H7 (cell line): ENCODE measurements at regions not wholly inside any gene's neighbourhood (a gene's known extent, or its start where the extent isn't known, plus 50 kb on each side); places are given as distances from the start of the nearest gene placed in this dataset.

Experiments
- DNase-seq: peaks from one replicate; pipeline ENCODE4 v3.0.0; 2012
- H3K27me3 ChIP-seq: 2 replicates; pipeline ENCODE4 v1.6.0; 2011; ENCODE audit warnings: mild to moderate bottlenecking, low read length; ENCODE audit not compliant: control insufficient read depth, insufficient read depth
- H3K36me3 ChIP-seq: replicated peaks from 2 replicates; pipeline ENCODE4 v1.5.1; 2011; ENCODE audit warnings: low read length; ENCODE audit not compliant: control insufficient read depth, insufficient read depth
- H3K4me3 ChIP-seq: 2 replicates; pipeline ENCODE4 v1.5.1; 2011; ENCODE audit warnings: low read depth, mild to moderate bottlenecking, control low read depth, low read length, moderate library complexity; ENCODE audit not compliant: insufficient read depth

DNA sequence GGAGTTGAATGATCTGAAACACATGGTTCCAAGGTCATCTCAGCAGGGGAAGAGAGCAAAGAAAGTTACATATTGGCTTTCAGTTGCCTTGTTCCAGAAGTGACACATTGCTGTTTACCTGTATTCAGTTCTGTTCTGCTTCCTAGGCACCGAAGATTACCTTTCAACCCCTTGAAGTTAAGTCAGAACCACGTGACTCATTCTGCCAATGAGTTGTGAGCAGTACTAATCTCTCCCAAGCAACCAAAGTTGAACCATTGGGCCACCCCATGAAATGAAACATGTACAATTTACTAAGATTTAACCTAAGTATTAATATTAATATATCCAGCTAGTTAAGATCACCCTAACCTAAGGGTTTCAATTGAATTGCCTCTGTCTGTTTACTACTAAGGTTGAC, 439.2 kb upstream of the MAF start:
- no peaks in the 10 kb centered on the region for H3K36me3 ChIP-seq
- H3K27me3 ChIP-seq, result no peaks in the 10 kb centered on the region; the same call in 1 of the 2 replicates
- no peak for DNase-seq
- no peak overlapping the region for H3K4me3 ChIP-seq

DNA sequence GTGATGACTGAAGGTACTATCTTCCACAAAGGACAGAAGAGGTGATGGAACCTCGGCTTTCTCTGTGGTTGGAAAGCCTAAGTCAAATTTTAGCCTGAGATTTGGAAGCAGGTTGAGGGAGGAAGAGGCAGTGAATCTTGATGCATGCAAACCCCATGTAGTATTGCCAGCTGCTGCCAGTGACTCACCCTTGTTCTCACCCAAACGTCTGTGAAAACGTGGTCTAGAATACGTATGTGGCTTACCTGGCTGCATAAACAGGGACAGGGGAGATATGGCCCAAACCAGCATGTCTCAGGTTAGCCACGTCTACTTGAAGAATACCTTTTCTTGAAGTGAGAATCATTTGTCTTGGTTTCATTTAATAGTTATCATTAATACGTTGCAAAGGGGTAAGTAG, 438.0 kb upstream of the MAF start:
- DNase-seq, result no peak
- H3K4me3 ChIP-seq, result no peak overlapping the region
- no peaks in the 10 kb centered on the region for H3K27me3 ChIP-seq
- H3K36me3 ChIP-seq, result no peaks in the 10 kb centered on the region

DNA sequence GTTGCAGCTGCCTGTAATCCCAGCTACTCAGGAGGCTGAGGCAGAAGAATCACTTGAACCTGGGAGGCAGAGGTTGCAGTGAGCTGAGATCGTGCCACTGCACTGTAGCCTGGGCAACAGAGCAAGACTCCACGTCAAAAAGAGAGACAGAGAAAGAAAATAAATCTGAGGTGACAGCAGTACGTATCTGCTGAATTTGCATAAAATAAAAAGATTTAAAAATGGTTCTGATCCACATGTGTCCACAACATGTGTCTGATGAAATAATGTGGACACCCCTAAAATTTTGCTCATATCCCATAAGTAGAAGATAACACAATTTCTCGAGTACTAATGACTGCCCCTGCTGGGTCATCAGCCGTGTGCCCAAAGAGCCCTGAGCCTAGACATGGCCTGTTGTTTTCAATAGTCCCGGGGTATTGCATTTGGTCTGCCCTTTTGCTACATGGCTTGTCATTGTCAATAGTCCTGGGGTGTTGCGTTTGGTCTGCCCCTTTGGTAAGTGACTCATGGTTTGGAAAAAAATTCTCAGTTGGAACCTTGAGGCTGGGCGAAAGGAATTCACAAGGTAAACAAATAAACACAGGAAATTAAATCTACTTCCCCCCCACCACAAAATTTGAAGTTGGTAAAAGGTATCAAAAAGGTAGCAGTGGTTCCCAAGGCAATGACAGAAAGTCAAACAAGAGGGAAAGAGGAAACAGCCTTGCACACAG, 434.6 kb upstream of the MAF start:
- Histone ChIP-seq H3K4me3 (no peak overlapping the region), H3K27me3 (no peaks in the 10 kb centered on the region)

DNA sequence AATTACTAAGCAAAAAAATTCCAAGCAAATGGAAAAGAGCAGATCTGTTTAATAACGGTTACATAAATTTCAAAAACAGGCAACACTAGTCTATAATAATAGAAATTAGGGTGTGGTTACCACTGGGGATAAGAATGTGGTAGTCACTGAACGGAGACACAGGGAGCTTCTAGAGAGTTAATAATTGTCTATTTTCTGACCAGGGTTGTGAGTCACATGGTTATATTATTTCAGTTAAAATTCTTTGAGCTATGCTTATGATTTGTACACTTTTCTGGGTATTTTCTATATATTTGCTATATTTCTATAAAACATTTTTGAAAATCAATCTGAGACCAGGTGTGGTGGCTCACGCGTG, 433.9 kb upstream of the MAF start:
- H3K27me3 ChIP-seq, result no peaks in the 10 kb centered on the region
- H3K36me3 ChIP-seq, result no peaks in the 10 kb centered on the region
- no peak overlapping the region for H3K4me3 ChIP-seq
- DNase-seq, result no peak

More for the DNA sequence above, 434.6 kb upstream of the MAF start:
- DNase-seq, result no peak
- no peaks in the 10 kb centered on the region for H3K36me3 ChIP-seq

DNA sequence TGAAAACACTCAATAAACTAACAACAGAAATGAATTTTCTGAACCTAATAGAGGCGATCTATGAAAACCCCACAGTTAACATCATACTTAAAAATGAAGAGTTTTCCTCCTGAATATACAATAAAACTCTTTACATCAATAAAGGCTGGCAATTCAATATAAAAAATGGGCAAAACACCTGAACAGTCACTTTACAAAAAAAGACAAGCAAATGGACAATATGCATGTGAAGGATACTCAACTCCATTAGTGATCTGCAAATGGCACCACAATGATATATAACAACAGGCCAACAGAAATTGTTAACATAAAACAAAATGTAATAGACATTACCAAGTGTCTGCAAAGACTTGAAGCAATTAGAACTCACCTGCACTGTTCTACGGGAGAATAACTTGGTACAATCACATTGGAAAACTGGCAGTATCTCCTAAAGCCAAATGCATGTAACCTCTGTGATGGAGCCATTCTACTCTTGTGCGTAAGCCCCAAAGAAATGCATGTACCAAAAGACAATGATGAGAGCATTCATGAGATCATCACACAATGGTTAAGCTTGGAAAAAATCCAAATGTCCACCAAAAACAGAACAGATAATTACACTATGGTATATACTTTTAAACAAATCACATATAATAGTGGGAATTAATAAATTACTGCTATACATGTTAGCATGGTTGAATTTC, 433.4 kb upstream of the MAF start:
- no peak for DNase-seq
- H3K4me3 ChIP-seq, result no peak overlapping the region
- H3K27me3 ChIP-seq, result no peaks in the 10 kb centered on the region
- H3K36me3 ChIP-seq, result no peaks in the 10 kb centered on the region

DNA sequence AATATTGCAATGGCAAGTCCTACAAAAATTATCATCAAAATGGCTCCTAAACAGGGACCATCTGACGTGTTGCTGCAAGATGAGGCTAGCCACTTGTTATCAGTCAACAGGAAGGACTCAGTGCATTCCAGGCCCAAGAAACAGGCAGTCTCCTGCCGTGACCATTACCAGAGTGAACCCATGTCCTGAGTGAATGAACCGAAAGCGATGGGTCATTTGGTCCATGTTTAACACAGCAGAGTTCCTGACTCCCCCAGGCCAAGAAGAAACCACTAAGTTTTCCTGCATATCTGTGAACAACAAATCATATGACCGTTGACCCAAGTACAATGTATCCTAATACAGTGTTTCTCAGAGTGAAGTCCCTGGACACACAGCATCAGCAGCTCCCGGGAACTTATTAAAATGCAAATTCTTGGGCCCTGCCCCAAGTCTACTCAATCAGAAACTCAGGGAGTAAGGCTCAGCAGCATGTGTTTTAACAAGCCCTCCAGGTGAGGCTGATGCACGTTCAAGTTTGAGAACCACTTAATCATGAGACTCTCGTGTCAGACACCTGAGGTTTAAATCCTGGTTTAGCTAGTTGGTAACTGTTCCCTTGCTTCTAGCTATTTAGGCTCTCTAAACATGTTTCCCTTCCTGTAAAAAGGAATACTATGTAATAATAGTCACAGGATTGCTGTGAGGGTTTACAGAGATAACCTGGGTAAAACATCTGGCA, 429.4 kb upstream of the MAF start:
- no peak overlapping the region for H3K4me3 ChIP-seq
- no peak for DNase-seq
- H3K36me3 ChIP-seq, result no peaks in the 10 kb centered on the region
- H3K27me3 ChIP-seq, result no peaks in the 10 kb centered on the region

DNA sequence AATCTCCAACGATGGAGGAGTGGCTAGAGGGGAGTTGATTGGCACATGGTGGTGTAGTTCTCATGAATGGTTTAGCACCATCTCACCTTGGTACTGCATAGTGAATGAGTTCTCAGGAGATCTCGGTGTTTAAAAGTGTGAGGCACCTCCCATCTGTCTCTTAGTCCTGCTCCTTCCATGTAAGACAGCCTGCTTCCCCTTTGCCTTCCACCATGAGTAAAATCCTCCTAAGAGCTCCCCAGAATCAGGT, 428.8 kb upstream of the MAF start:
- Histone ChIP-seq H3K4me3 (no peak overlapping the region), H3K36me3 (no peaks in the 10 kb centered on the region), H3K27me3 (no peaks in the 10 kb centered on the region)
- no peak for DNase-seq

DNA sequence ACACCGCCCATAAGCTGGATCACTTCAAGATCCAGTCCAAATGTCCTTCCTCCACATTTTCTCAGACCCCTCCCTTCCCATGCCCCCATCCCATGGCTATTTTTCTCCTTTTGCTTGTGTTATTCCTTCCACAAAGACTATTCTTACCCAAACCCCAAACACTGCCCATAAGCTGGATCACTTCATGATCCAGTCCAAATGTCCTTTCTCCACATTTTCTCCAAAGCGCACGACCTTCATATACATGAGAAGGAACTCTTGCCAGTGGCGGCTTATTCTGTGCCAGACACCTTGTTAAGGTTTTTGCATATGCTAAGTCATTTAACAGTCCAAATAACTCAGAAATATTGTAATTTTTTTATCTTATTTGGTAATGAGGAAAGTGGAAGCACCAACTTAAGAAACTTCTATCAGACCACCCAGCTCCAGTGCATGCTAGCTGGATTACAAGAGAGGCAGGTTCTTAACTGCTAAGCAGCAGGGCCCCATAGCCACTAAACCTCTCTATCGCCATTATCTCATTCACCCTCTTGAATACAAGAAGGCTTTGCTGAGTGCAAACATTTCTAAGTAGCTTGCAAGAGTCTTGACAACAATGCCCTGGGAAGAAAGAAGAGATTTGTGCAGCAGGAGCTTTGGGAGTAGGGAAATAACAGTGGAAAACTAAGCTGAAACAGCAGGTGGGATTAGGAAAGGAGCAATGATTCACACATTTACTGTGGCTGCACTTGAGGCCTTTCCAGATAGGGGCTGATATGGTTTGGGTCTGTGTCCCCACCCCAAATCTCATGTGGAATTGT, 428.2 kb upstream of the MAF start:
- Histone ChIP-seq H3K4me3 (no peak overlapping the region), H3K27me3 (no peaks in the 10 kb centered on the region), H3K36me3 (no peaks in the 10 kb centered on the region)
- DNase-seq, result no peak

DNA sequence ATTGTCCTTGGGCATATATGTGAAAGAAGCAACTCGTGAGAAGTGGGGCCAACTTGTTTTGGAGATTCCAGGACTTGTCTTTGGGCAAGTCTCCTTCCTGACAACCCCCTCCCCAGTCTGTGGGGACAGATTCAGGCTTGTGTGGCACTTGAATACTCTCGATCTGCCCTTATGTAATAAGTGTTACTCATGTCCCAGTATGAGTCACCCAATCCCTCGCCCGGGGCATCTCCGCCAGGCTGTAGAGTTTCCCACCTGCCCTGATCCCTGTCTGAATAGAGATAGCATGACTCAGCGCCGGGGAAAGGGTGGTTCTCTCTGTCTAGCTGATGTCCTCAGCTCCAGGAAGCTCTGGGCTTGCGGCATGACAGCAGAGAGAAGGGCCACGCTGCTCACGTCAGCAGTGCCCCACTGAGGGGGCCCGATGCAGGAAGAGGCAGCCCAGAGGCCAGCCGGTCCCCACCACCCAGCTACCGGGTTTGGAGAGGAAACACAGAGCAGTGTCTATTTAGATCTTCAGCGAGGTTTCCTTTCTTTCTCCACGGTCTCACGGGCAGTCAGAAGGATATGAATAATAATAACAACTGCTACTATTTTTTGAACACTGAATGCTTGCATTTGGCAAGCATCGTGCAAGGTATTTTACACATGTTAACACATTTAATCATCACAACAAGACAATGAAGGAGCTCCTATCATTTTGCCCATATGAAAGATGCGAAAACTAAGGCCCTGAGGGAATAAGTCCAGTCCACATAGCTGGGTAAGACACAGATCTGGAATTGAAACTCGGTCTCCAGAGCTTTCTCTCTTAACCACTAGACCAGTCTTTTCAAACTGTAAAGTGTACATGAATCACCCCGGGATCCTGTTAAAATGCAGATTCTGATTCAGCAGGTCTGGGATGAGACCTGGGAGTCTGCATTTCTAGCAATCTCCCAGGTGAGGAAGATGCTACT, 426.7 kb upstream of the MAF start:
- no peaks in the 10 kb centered on the region for H3K27me3 ChIP-seq
- H3K36me3 ChIP-seq, result no peaks in the 10 kb centered on the region
- no peak overlapping the region for H3K4me3 ChIP-seq
- DNase-seq, result peak; percentile 35

DNA sequence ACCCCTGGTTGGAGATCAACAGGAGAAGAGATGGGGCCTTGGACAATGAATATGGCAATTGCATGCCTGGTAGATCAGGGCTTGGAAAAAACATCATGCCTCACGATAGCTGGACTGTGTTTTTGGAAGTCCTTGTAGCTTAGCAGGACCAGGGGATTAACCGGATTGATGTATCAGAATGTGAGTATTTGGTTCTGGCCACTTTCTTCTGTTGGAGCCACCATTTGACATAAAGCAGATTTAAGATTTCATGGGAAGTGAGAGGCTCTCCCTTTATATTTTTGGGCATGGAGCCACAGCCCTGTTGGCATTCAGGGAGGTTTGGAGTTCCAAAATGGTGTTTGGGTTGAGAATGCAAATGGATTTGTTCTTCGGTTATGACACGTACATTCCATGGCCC, 424.7 kb upstream of the MAF start:
- no peak for DNase-seq
- Histone ChIP-seq H3K36me3 (no peaks in the 10 kb centered on the region), H3K4me3 (no peak overlapping the region), H3K27me3 (no peaks in the 10 kb centered on the region)

DNA sequence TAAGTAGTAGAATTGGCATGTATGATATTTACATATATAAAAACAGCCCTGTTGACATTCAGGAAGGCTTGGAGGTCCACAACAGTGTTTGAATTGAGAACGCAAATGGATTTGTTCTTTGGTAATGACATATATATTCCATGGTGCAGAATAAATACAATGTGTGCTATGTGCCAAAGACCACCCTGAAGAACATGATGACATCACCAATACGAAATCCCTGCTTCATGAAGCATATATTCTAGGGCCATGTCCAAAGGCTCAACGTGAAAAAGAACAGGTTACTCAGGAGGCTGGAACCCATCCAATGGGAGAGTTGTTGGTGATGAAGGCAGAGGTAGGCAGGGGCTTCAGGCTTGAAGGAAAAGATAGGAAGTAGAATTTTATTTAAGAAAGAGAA, 423.9 kb upstream of the MAF start:
- DNase-seq, result no peak
- Histone ChIP-seq H3K27me3 (no peaks in the 10 kb centered on the region), H3K4me3 (no peak overlapping the region), H3K36me3 (no peaks in the 10 kb centered on the region)

DNA sequence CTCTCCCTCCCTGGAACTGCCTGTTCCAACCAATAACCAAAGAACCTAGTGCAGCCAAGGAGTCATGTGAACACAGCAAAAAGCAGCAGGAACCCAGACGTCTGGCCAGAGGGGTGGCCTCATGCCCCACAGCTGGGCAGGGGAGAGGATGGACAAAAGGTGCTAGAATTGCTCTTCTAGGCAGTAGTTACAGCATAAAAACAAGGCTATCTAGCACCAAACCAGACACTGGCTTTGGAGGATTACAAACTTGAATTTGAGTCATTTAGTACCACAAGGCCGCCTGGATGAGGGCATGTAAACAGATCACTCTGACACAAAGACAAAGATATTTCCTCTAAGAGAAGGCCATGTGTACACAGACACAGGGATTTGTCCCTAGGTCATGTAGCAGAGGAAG, 423.3 kb upstream of the MAF start:
- Histone ChIP-seq H3K36me3 (no peaks in the 10 kb centered on the region), H3K27me3 (no peaks in the 10 kb centered on the region), H3K4me3 (no peak overlapping the region)
- DNase-seq, result no peak

DNA sequence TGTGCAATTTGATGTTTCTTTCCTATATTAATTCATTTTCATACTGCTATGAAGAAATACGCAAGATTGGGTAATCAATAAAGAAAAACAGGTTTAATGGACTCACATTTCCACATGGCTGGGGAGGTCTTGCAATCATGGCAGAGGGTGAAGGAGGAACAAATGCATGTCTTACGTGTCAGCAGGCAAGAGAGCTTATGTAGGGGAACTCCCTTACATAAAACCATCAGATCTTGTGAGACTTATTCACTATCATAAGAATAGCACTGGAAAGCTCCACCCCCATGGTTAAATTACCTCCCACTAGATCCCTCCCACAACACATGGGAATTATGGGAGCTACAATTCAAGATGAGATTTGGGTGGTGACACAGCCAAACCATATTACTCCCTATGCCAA, 418.9 kb upstream of the MAF start:
- H3K4me3 ChIP-seq, result no peak overlapping the region
- H3K27me3 ChIP-seq, result no peaks in the 10 kb centered on the region
- no peaks in the 10 kb centered on the region for H3K36me3 ChIP-seq
- DNase-seq, result no peak

DNA sequence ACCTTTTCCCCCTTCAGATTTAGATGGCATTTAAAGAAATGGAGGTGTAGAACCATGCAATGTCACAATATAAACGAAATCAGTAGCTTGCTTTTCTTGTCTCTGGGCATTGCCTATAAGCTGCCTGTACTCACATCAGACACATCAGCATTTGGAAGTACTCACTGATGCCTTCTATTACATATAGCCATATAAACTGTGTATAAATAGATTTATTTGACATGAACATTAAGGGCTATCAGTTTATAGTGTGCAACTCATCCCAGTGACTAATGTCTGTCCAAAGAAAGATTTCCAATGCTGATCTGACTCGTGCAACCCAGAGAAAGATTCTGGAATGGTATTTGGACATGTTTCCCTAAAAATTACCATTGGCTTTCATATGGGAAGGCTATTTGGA, 417.9 kb upstream of the MAF start:
- no peak overlapping the region for H3K4me3 ChIP-seq
- no peaks in the 10 kb centered on the region for H3K36me3 ChIP-seq
- DNase-seq, result no peak
- H3K27me3 ChIP-seq, result no peaks in the 10 kb centered on the region
